ENCODE measurements at regions not wholly inside any gene's neighbourhood (a gene's known extent, or its start where the extent isn't known, plus 50 kb on each side); places are given as distances from the start of the nearest gene placed in this dataset.
"Not testable (repeated sequence)": the region's sequence is repeated elsewhere in the genome, so short reads cannot be mapped to it uniquely, and the experiment has no call there.

GRCh38 chr3:101913168-101913567 is 63.9 kb downstream of the NFKBIZ start:
- Histone ChIP-seq H3K27me3 (no peaks in the 10 kb centered on the region), H3K4me3 (no peak overlapping the region), H3K9me3 (no peaks in the 10 kb centered on the region), H3K36me3 (no peaks in the 10 kb centered on the region), H3K4me1 (no peaks in the 10 kb centered on the region), H3K27ac (no peak overlapping the region)
- intact Hi-C loops (cut with DNase I): no loop called here
- DNase-seq (ENCODE audit: low spot score in 2 of 2): no peak
- no peak for TF ChIP-seq CTCF (IDR thresholded peaks at IDR 0.05)

DNA sequence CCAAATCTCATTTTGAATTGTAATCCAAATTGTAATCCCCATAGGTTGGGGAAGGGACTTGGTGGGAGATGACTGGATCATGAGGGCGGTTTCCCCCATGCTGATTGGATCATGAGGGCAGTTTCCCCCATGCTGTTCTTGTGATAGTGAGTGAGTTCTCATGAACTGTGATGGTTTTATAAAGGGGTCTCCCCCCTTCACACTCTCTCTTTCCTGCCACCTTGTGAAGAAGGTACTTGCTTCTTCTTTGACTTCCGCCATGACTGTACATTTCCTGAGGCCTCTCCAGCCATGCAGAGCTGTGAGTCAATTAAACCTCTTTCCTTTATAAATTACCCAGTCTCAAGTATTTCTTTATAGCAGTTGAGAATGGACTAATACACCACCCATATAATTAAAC is 68.4 kb downstream of the NFKBIZ start:
- intact Hi-C loops (cut with DNase I); H3K4me1 ChIP-seq; H3K9me3 ChIP-seq; DNase-seq (ENCODE audit: low spot score in 2 of 2); H3K27me3 ChIP-seq; H3K27ac ChIP-seq; H3K36me3 ChIP-seq; H3K4me3 ChIP-seq: not testable (repeated sequence)

- H3K27me3 ChIP-seq; H3K36me3 ChIP-seq; H3K27ac ChIP-seq; H3K9me3 ChIP-seq; DNase-seq (ENCODE audit: low spot score in 2 of 2); H3K4me1 ChIP-seq; intact Hi-C loops (cut with DNase I); H3K4me3 ChIP-seq: not testable (repeated sequence)
These were observed 72.9 kb downstream of the NFKBIZ start for GRCh38 chr3:101922151-101922725.

DNA sequence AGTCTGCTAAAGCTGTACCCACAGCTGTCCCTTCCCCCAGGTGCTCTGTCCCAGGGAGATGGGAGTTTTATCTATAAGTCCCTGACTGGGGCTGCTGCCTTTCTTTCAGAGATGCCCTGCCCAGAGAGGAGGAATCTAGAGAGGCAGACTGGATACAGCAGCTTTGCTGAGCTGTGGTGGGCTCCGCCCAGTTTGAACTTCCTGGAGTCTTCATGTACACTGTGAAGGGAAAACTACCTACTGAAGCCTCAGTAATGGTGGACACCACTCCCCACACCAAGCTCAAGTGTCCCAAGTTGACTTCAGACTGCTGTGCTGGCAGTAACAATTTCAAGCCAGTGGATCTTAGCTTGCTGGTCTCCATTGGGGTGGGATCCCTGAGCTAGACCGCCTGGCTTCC is 75.3 kb downstream of the NFKBIZ start:
- H3K9me3 ChIP-seq; H3K27me3 ChIP-seq; H3K36me3 ChIP-seq; H3K4me3 ChIP-seq; H3K27ac ChIP-seq; DNase-seq (ENCODE audit: low spot score in 2 of 2); H3K4me1 ChIP-seq; intact Hi-C loops (cut with DNase I): not testable (repeated sequence)

DNA sequence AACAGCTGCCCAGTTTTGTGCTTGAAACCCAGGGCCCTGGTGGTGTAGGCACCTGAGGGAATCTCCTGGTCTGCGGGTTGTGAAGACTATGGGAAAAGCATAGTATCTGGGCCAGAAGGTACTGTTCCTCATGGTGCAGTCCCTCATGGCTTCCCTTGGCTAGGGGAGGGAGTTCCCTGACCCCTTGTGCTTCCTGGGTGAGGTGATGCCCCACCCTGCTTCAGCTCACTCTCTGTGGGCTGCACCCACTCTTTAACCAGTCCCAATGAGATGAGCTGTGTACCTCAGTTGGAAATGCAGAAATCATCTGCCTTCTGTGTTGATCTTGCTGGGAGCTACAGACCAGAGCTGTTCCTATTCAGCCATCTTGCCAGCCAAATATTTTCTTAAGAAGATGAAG is 75.8 kb downstream of the NFKBIZ start:
- H3K27ac ChIP-seq; H3K36me3 ChIP-seq; DNase-seq (ENCODE audit: low spot score in 2 of 2); H3K4me1 ChIP-seq; intact Hi-C loops (cut with DNase I); H3K27me3 ChIP-seq; H3K9me3 ChIP-seq; H3K4me3 ChIP-seq: not testable (repeated sequence)

- no peak for DNase-seq (ENCODE audit: low spot score in 2 of 2)
- intact Hi-C loops (cut with DNase I): no loop called here
- H3K4me3 ChIP-seq: no peak overlapping the region
These were observed 76.2 kb downstream of the NFKBIZ start for GRCh38 chr3:101925564-101925963.

DNA sequence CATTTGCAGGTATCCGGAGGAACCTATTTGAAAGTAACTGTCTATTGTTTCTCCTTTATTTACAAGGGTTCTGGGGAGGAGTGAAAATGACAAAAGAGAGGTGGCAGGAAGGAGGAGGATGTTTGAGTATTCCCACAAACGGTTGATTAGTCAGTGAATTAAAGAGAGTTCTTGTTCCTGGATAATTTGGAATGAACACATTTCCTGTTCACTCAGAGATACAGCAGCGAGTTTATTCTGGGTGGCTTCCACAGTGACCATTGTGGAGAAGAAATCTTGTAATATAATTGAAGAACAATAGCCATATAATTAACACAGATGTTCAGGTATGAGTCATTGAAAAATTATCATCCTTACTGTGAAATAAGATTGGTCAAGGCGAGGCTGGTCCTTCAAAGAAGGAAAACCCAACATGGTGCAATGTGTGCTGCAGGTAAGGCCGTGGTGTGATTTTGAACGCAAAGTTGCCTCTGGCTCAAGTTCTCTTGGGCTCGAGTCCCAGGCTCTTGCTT is 77.3 kb downstream of the NFKBIZ start:
- no peak overlapping the region for H3K4me3 ChIP-seq
- TF ChIP-seq CTCF (IDR thresholded peaks at IDR 0.05): no peak
- H3K36me3 ChIP-seq: no peaks in the 10 kb centered on the region
- no peak for DNase-seq (ENCODE audit: low spot score in 2 of 2)
- no peaks in the 10 kb centered on the region for H3K4me1 ChIP-seq
- no peaks in the 10 kb centered on the region for H3K27me3 ChIP-seq
- H3K27ac ChIP-seq: no peak overlapping the region
- intact Hi-C loops (cut with DNase I): no loop called here
- H3K9me3 ChIP-seq: no peaks in the 10 kb centered on the region

More at GRCh38 chr3:101925564-101925963, 76.2 kb downstream of the NFKBIZ start:
- TF ChIP-seq CTCF (IDR thresholded peaks at IDR 0.05): no peak
- Histone ChIP-seq H3K27me3 (no peaks in the 10 kb centered on the region), H3K27ac (no peak overlapping the region), H3K36me3 (no peaks in the 10 kb centered on the region), H3K4me1 (no peaks in the 10 kb centered on the region), H3K9me3 (no peaks in the 10 kb centered on the region)

DNA sequence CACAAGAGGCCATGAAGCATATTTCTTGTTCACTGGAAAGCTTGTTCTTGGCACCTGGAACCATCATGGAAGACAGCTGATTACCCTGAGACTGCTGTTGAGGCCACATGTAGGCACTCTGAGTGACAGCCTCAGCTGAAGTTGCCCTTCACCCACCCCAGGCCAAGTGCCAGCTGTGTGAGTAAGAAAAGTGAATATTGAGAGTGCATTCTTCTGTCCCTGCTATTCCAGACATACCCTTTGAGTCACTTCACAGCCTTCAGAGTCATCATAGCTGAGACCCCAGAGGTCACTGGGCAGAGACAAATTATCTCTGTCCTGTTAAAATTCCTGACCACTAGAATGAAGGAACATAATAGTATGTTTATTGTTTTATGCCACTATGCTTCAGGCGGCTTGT is 79.6 kb downstream of the NFKBIZ start:
- no peak for TF ChIP-seq CTCF (IDR thresholded peaks at IDR 0.05)
- intact Hi-C loops (cut with DNase I): no loop called here
- no peak for DNase-seq (ENCODE audit: low spot score in 2 of 2)
- Histone ChIP-seq H3K4me3 (no peak overlapping the region), H3K27me3 (no peaks in the 10 kb centered on the region), H3K27ac (no peak overlapping the region), H3K9me3 (no peaks in the 10 kb centered on the region), H3K36me3 (no peaks in the 10 kb centered on the region), H3K4me1 (no peaks in the 10 kb centered on the region)

Data from ascending aorta (tissue), 2 donors.